ENCODE measurements at regions not wholly inside any gene's neighbourhood (a gene's known extent, or its start where the extent isn't known, plus 50 kb on each side); places are given as distances from the start of the nearest gene placed in this dataset.

GRCh38 chr9:108479989-108480652, 375.7 kb downstream of the ACTL7B start:
- DNase-seq = no peak

GRCh38 chr9:108478431-108479332, 377.1 kb downstream of the ACTL7B start:
- DNase-seq = no peak

- DNase-seq = no peak
Measured at GRCh38 chr9:108477529-108478006, 378.2 kb downstream of the ACTL7B start.

GRCh38 chr9:108476574-108476973, 379.2 kb downstream of the ACTL7B start:
- no peak for DNase-seq

GRCh38 chr9:108475813-108476212, 380.0 kb downstream of the ACTL7B start:
- no peak for DNase-seq

DNA sequence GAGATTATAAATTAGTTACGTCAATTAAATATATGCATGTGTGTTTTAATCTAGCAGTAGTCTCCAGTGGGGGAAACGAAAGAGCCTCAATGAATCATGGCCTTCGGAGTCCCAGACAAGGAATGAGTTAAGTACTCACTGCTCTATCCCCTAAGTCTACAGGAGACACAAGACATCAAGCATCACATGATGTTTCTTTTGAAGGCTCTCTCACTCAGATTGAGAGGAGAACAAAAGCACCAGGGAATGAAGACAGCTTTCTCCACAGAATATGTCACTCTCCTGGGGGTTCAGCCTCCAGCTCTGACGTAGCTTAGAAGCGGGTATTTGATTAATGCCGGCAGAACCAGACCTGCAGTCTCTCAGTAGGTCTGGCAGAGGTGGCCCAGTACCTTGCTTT, 381.4 kb downstream of the ACTL7B start:
- no peak for DNase-seq

DNA sequence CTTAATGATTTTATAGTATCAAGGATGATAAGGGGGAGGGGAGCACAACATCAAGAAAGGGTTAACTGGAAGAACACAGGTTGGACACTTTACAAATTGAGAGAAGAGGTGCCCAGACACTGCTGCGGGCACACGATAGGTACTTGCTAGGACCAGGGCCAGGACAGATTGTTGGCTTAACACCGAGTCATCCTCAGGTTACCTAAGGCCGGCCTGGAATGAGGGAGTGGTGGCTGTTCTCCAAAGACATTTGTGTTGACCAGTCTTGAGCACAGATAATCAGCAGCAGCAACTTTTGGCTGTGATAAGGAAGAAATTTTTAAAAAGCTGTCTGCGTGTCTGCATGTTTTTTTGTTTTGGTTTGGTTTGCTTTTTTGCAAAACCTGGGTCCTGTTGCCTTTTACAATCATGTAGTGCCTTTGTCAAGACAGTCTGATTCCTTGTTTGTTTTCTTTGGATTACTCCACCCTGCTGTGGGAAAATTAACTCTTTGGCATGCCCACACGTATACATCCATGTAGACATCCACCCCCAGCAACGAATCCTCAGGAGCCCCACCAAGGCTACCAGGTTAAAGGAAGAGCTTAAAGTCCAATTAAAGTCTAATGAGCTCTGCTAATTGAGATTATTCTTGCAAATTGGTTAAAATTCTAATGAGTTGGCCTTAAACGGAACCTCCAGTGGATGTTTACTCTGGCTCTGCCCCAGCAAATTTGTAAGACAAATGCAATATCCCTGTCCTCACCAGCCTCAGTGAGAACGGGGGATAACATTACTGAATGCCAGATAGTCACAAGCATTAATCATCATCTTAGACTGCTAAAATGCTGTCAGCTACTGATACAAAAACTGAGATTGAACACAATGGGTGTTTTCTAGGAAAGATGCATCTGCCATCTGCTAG, 382.3 kb downstream of the ACTL7B start:
- no peak for DNase-seq

DNA sequence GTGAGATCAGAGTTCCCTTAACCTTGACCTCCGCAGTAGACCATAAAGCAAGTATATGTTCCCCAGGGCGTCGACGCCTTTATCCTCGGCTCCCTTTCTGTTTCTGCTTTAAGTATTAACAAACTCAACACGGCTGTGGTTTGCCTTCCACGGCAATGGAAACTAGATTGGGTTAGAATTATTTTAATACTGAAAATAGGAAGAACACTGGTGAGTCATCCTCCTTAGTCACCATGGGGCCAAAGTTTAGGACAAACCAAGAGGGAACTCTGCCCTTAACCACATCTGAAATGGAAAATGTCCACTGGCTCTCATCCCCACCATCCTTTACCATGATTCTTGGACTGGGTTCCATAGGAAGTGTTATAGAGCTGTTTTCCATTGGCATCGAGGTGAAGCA, 386.1 kb downstream of the ACTL7B start:
- DNase-seq = no peak

DNA sequence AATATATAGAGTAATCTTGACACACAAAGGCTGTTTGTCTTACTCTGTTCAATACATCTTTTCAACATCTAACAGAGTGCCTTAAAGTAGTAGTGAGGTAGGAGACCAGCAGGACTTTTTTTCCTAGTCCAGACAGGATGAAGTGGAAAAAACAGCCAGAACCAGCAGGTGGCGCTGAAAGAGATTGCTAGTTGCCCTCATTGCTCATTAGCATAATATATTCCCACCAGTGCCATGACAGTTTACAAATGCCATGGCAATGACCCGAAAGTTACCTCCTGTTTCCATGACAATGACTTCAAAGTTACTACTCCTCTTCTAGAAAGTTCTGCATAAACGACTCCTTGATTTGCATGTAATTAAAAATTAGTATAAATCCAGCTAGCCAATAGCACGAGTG, 387.4 kb downstream of the ACTL7B start:
- DNase-seq = no peak

DNA sequence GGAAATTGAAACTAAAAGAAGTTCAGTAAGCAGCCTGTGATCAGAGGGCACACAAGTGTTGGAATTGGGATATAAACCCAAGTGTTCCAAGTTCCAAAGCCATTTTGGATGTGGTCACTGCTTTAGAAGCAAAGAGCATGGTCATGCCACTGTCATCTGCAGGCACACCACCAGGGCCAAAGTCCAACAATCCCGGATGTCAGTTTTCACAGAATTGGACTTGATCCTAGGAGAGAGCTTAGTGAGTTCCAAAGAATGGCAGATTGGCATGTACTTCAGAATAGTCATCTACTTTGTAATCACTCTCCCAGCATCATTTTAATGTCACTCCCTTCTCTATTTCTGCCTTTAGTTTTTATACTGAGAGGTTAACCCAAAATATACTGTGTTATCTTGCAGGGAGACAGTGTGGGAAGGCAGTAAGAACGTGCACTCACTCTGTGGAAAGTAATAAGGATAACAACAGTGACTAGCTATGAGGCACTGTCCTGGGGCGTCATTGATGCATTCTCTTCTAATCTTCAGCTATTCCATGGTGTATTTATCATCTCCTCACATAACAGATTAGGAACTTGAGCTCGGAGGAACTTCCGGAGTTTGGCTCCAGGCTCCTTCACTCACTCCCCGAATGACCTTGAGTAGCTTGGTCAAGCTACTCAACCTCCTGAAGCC, 388.0 kb downstream of the ACTL7B start:
- DNase-seq = no peak

DNA sequence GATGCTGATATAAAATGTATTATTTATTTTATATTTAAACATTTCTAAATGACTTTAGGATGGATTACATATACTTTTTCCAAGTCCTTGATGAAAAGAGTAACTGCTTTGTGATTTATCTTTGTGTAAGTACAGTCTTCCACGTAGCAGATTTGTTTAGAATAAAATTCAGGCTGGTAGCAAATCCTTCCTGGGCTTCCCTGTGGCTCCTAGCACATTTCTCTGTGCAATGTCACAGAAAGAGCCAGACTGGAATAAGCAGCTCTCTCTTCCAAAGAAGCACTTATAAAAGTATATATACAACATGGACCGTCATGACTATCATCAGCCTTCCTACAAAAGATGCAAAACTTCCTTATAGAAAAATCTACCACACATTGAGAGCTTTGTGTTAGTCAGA, 388.6 kb downstream of the ACTL7B start:
- DNase-seq = no peak

DNA sequence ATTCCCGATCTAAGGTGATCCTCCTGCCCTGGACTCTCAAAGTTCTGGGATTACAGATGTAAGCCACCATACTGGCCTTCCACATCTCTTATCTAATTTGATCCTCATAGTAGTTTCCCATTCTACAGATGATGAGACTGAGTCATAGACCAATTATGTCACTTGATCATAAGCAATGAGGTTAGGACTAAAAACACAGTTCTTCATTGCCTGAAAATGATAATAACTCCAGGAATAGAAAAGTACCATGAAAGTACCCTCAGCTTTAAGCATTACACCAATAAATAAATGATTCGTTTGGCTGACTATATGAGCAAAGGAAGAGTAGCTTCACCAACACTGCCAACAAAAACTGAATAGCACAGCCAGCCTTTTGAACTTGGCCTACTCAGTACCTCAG, 389.5 kb downstream of the ACTL7B start:
- no peak for DNase-seq

DNA sequence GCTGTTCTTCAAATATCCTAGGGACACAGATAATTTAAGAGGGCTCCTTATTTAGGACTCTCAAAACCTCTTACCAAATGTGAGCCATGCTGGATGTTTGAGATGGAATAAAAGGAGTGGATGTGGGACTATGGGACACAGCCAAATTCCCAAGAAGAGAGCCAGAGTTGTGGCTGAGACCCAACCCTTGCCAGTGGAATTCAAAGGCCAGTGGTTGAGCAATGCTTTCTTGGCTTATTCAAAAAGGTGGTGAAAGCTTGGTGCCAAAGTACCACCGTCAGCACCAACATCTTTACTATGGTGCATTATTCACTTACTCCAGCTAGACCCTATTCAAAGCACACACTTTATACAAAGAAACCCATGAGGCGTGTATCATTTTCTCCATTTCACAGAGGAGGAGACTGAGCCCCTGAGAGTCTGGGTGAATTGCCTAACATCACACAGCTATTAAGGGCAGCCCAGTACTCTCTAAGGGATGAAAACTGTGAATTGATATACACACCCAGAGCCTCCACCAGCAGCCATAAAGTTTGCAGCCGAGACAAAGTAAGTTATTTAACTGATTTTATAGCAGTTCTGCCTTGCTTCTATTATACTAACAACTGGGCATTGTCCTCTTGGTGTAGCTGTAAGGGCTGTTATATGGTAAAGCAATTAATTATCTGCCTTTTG, 391.7 kb downstream of the ACTL7B start:
- DNase-seq = no peak

GRCh38 chr9:108456903-108457302, 398.9 kb downstream of the ACTL7B start:
- no peak for DNase-seq

- no peak for DNase-seq
Measured at GRCh38 chr9:108445431-108446071, 410.2 kb downstream of the ACTL7B start.

DNA sequence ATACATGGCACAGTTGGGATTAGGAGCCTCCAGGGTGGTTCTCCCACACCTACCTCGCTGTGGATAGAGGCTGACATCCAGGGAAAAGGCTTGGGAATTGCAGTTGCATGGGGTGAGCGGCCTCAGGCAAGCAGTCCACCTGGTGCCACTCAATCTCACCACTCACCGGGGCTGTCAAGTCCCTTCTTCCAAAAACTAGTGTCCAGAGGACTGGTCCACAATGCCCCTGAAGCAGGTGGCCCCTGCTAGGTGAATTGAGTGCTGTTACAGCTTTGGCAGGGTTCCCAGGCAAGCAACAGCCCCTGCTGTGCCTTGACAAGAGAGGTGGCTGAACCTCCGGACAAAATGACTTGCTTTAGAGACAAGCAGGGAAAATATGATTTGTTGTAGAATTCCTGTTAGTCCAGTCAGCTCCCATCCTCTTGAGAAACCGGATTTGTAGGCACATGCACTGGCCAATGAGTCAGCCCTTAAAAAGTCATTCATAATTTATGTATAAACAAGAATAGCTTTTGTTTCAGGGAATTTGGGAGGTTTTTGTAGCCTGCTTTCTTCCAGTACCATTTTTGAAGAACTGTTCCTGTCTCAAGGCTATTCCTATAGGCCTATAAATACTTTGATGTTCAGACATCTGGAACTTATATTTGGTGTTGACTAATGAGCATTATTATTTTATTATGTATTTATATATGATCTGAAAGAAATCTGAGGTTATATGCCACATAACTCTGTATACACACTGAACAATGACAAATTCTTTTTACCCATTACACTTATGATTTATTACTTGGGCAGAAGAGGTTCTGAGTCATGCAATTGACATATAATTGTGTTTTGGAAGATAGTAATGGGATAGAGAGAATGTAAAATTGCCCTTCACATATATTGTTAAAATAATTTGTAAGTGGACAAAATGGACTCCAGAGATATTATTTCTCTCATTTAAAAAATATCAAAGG, 411.1 kb downstream of the ACTL7B start:
- DNase-seq = peak; percentile 13

GRCh38 chr9:108443741-108444140, 412.0 kb downstream of the ACTL7B start:
- no peak for DNase-seq

GRCh38 chr9:108443019-108443633, 412.7 kb downstream of the ACTL7B start:
- no peak for DNase-seq

- DNase-seq = no peak
Measured at GRCh38 chr9:108442627-108443018, 413.2 kb downstream of the ACTL7B start.

- DNase-seq = no peak
Measured at GRCh38 chr9:108441726-108442125, 414.1 kb downstream of the ACTL7B start.

Measured in DMS79 (cell line).